Loucy (cell line): ENCODE measurements at regions not wholly inside any gene's neighbourhood (a gene's known extent, or its start where the extent isn't known, plus 50 kb on each side); places are given as distances from the start of the nearest gene placed in this dataset.

ENCODE experiments used
- CTCF ChIP-seq: fragments of 200-600 bp; sonication (generic); conservative IDR thresholded peaks from 2 replicates; pipeline ENCODE4 v1.5.1; 2014; ENCODE audit warnings: mild to moderate bottlenecking, antibody characterized with exemption, low read length
- EZH2phosphoT487 ChIP-seq: fragments of 200-600 bp; IDR thresholded peaks from 2 replicates; pipeline ENCODE4 v1.6.1; 2018; ENCODE audit warnings: antibody characterized with exemption, mild to moderate bottlenecking, moderate library complexity, borderline replicate concordance

- TF ChIP-seq CTCF (no peak), EZH2phosphoT487 (no peak)
Observed at GRCh38 chr20:11979306-11979990, 61.8 kb downstream of the BTBD3 start.
